GM21360 (cell line): ENCODE measurements at regions not wholly inside any gene's neighbourhood (a gene's known extent, or its start where the extent isn't known, plus 50 kb on each side); places are given as distances from the start of the nearest gene placed in this dataset.

ENCODE experiments used
- ATAC-seq: cut with Tn5 transposase; IDR thresholded peaks from one replicate; pipeline ENCODE4 v1.9.1; 2021; ENCODE audit warnings: mild to moderate bottlenecking, moderate library complexity; ENCODE audit not compliant: unreplicated experiment

GRCh38 chr9:129276486-129277230, 98.6 kb upstream of the IER5L start:
- ATAC-seq = no peak

GRCh38 chr9:129275626-129276247, 97.7 kb upstream of the IER5L start:
- ATAC-seq = no peak

- no peak for ATAC-seq
These were observed 96.1 kb upstream of the IER5L start for GRCh38 chr9:129273941-129274684.

DNA sequence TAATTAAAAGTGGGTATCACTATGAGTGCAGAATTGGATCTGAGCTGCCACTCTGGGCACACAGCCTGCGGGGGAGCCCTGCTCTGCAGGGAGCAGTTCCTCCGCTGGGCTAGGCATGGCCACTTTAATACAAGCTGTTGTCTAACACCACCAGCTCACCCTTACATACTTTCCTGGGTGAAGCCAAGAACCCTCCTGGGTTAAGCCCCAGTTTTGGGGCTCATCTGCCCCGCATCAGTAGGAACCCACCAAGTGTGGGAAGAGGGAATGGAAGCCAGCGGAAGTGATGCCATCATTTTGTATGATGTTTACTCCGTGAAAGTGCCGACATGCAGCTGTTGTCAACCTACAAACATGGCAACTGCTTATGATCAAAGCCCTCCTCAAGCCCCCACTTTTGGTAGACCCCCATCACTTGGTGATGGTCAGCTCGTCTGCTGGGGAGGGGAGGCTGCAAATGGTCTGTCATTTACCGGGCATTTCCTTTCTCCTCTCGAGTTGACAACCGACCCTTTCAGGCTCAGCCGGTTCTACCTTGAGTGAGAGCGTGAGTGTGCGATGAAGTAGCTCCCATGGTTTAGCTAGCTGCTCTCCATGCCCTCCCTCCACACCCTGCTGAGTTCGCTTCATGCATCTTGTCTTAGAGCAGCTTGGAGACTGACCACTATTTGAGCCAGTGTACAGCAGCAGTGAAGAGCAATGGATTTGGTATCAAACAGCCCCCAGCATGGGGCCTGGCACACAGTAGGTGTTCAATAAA, 95.3 kb upstream of the IER5L start:
- ATAC-seq = no peak

GRCh38 chr9:129272348-129273025, 94.4 kb upstream of the IER5L start:
- no peak for ATAC-seq

DNA sequence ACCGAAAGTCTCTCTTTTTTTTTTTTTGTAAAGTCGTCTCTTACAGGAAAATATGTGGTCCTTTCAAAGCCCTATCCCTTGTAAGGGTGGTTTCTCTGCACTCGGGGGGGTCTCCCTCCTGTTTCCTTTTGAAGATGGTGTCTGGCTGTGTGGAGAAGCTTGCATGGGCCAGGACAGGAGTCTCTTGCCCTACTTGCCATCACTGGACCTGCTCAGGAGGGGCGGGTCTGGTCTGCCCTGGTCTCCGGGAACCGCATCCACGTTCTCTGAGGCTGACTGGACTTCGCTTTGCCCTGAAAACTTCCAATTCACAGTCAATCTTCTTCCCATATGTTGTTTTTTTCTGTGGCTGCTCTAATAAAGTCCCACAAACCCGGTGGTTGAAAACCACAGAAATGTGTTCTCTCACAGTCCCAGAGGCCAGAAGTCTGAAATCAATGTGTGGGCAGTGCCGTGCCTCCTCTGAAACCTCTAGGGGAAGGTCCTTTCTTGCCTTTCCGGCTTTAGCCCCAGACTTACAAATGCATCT, 92.9 kb upstream of the IER5L start:
- ATAC-seq = peak; percentile 58

- ATAC-seq = peak; percentile 75
These were observed 92.1 kb upstream of the IER5L start for GRCh38 chr9:129270205-129270604.

GRCh38 chr9:129267141-129267540, 89.1 kb upstream of the IER5L start:
- no peak for ATAC-seq

DNA sequence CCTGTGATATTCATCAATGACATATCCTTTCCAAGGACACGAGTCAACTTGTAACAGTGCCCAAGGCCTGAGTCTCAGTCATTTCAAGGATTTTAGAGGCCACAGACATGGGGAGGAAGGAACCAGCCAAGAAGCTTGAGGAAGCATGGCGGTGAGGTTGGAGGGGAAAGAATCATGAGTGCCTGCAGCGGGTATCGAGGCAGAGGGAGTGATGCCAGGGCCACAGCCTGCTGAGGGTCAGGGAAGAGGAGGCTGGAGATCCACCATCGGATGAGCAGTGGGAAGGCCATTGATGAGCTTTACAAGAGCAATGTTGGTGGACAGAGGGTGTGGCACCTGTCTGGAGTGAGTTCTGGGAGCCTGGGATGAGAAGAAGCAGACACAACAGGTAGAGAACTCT, 88.5 kb upstream of the IER5L start:
- no peak for ATAC-seq

GRCh38 chr9:129264388-129264787, 86.3 kb upstream of the IER5L start:
- no peak for ATAC-seq

GRCh38 chr9:129263836-129264235, 85.8 kb upstream of the IER5L start:
- ATAC-seq = no peak

DNA sequence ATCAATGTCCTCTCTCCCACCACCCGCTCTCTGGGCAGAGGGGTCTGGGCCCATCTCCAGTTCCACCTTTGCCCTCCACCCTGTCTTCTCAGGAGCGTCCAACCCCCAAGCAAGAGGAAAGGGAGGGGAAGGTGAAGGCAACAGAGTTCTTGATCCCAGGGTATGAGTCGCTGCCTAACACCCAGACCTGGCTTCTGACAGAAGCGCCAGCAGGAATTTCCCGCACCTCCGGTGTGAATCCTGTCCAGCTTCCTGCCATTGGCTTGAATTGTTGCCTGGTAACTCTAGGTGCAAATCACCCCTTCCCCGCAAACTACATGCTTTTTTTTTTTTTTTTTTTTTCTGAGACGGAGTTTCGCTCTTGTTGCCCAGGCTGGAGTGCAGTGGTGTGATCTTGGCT, 84.2 kb upstream of the IER5L start:
- no peak for ATAC-seq

- ATAC-seq = no peak
These were observed 81.3 kb upstream of the IER5L start for GRCh38 chr9:129259375-129259774.

DNA sequence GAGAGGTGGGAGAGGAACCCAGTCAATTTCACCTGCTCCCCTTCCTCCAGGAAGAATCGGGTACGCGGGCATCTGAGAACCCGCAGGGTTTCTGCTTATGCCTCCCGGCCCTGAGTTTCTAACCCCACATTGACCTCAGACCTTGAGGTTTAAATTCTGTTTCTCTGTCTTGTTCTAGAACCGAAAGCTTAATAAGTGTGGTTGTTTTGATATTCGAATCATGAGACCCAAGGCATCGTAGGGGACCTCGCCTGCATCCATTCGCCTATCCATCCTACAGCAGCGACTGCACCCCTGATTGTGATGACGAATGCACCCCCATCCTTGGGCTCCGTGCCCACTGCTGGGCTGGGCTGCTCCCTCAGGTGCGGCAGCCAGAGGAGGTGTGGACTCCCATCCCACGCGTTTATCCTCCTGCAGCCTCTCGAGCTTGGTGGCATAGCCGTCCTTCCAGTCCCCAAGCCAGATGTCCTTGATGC, 80.8 kb upstream of the IER5L start:
- ATAC-seq = no peak

DNA sequence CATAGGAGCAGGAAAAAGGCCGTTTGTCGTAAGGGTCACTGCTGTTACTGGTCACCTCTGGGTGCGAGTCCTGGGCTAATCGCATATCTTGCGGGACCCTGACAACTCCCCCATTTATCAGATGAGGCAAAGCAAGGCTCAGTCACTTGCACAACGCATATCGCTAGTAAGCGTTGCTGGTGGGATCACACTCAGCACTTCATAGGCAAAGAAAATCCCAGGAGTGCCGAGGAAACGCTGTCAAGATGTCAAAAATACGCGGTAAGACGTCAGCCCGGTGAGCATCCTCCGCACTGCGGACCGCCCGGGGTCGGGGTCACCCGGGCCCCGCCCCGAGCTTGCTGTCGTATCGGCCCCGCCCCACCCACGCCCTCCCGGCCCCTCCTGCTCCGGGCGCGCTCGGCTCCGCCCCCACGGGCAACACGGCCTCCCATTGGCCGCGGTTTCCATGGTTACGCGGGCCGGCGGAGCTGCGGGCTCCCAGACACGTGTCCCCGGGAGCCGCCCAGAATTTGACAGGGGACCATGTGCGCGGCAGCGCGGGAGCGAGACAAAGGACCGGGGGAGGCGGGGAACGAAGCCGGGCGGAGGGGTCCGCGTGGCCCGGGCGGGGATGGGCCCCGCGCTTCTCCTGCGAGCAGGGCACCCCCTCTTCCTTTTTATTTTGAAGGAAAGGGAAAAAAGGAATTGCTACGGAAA, 80.2 kb upstream of the IER5L start:
- ATAC-seq = no peak

- ATAC-seq = no peak
These were observed 79.1 kb upstream of the IER5L start for GRCh38 chr9:129256959-129257713.

DNA sequence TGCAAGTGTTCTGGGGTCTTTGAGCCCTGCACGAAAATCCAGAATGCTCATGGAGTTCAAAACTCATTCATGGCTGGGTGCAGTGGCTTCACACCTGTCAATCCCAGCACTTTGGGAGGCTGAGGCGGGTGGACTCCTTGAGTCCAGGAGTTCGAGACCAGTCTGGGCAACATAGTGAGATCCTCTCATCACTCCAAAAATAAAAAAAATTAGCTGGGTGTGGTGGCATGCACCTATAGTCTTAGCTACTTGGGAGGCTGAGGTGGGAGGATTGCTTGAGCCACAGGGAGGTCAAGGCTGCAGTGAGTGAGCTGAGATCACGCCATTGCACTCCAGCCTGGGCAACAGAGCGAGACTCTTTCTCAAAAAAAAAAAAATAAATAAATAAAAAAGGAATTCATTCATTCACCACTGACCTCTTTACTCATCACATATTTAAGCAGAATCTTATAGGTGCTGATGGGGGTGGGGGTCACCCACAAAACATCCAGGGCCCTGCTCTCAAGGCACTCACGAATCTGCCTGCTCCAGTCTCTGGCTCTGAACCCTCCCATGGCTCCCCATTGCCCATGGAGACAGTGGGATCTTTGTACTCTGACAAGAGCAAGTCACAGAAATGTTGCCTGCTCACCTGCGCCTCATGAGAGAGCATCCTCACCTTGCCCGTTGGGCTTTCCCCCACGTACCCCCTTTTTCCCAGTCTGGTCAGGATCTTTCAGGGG, 76.7 kb upstream of the IER5L start:
- no peak for ATAC-seq

GRCh38 chr9:129253803-129254381, 75.8 kb upstream of the IER5L start:
- ATAC-seq = no peak
